Lung (tissue), 11 donors: ENCODE measurements at regions not wholly inside any gene's neighbourhood (a gene's known extent, or its start where the extent isn't known, plus 50 kb on each side); places are given as distances from the start of the nearest gene placed in this dataset.

Experiments used
- ATAC-seq: fragments of 200-7000 bp; cut with Tn5 transposase; one replicate; pipeline ENCODE4 v1.9.1; 2020; ENCODE audit warnings: moderate number of reproducible peaks; ENCODE audit not compliant: insufficient read depth, low FRiP score
- DNase-seq, 3 donors: peaks; one replicate each; pipeline ENCODE4 v3.0.0-alpha.2; 2013 to 2017
- H3K27ac ChIP-seq, 2 donors: one replicate each; pipeline ENCODE4 v1.5.1; 2013; ENCODE audit warnings: mild to moderate bottlenecking in 2 of 2, moderate library complexity in 2 of 2, control low read depth in 1 of 2, inconsistent platforms in 1 of 2, low read depth in 1 of 2, low read length in 1 of 2
- H3K27me3 ChIP-seq, 3 donors: one replicate each; pipeline ENCODE4 v1.5.1; 2013; ENCODE audit warnings: low read length in 2 of 3; ENCODE audit not compliant: control insufficient read depth in 3 of 3, insufficient read depth in 3 of 3
- H3K36me3 ChIP-seq, 4 donors: one replicate each; pipeline ENCODE4 v1.5.1; 2013; ENCODE audit warnings: low read length in 4 of 4, mild to moderate bottlenecking in 1 of 4, moderate library complexity in 1 of 4; ENCODE audit not compliant: control insufficient read depth in 4 of 4, insufficient read depth in 4 of 4
- H3K4me1 ChIP-seq, 5 donors: one replicate each; pipeline ENCODE4 v1.5.1; 2013; ENCODE audit warnings: low read length in 5 of 5, mild to moderate bottlenecking in 2 of 5, moderate library complexity in 1 of 5; ENCODE audit not compliant: control insufficient read depth in 5 of 5, insufficient read depth in 5 of 5
- H3K4me3 ChIP-seq: one replicate; pipeline ENCODE4 v1.5.1; 2013; ENCODE audit warnings: mild to moderate bottlenecking, control low read depth, moderate library complexity
- H3K9ac ChIP-seq, 2 donors: one replicate each; pipeline ENCODE4 v1.5.1; 2013; ENCODE audit warnings: low read length in 2 of 2, control low read depth in 1 of 2; ENCODE audit not compliant: insufficient read depth in 1 of 2
- H3K9me3 ChIP-seq, 4 donors: one replicate each; pipeline ENCODE4 v1.5.1; 2013; ENCODE audit warnings: low read length in 3 of 4, mild to moderate bottlenecking in 1 of 4, moderate library complexity in 1 of 4; ENCODE audit not compliant: control insufficient read depth in 4 of 4, insufficient read depth in 3 of 4
- CTCF ChIP-seq: IDR thresholded peaks from 2 replicates; pipeline ENCODE4 v1.5.1; 2012; ENCODE audit warnings: mild to moderate bottlenecking; ENCODE audit errors: control extremely low read depth, extremely low read depth
- whole genome bisulfite sequencing, 2 donors: extraction: QIAGEN DNeasy Blood & Tissue Kit; methylation state at CpG; one replicate each; pipeline ENCODE4 v1.1.7; 2013; 5-methylcytosine and 5-hydroxymethylcytosine counted together
- donor health status: control.
- donor health status: control.
- donor health status: Bipolar disorder and iron deficiency.
- donor health status: healthy.
- donor health status: DM: yes; HTN: yes; CAD: no.

- no peak for TF ChIP-seq CTCF
- no peak overlapping the region for H3K4me3 ChIP-seq
- DNase-seq: no peak
- 89 to 96% methylated on average over 1 of the region's 1 CpG for WGBS, 2 donors
- H3K9me3 ChIP-seq: no peaks in the 10 kb centered on the region
- H3K9ac ChIP-seq: no peak overlapping the region
- no peaks in the 10 kb centered on the region for H3K4me1 ChIP-seq
- no peaks in the 10 kb centered on the region for H3K27me3 ChIP-seq
- no peak for ATAC-seq
- no peak overlapping the region for H3K27ac ChIP-seq
- H3K36me3 ChIP-seq: no peaks in the 10 kb centered on the region
Observed at GRCh38 chr6:141724731-141725130, 408.0 kb upstream of the GJE1 start.

- H3K27ac ChIP-seq: no peak overlapping the region
- no peaks in the 10 kb centered on the region for H3K36me3 ChIP-seq
- H3K4me1 ChIP-seq: no peaks in the 10 kb centered on the region
- TF ChIP-seq CTCF: no peak
- H3K9me3 ChIP-seq: no peaks in the 10 kb centered on the region
- 77 to 79% methylated on average over 5 of the region's 5 CpGs for WGBS, 2 donors
- H3K27me3 ChIP-seq: no peaks in the 10 kb centered on the region
- ATAC-seq (no peak), DNase-seq (no peak)
- H3K9ac ChIP-seq: no peak overlapping the region
- no peak overlapping the region for H3K4me3 ChIP-seq
Observed at GRCh38 chr6:141719476-141719875, 413.2 kb upstream of the GJE1 start.

- H3K9me3 ChIP-seq: peaks cover 0 to 2% (median 0%) of the 10 kb centered on the region in 4 donors
Observed at GRCh38 chr6:141705431-141705830, 427.3 kb upstream of the GJE1 start.

More at GRCh38 chr6:141705431-141705830, 427.3 kb upstream of the GJE1 start:
- H3K4me1 ChIP-seq: peaks cover 0 to 5% (median 3%) of the 10 kb centered on the region in 5 donors
- DNase-seq (no peak), ATAC-seq (no peak)
- peaks cover 0 to 2% (median 0%) of the 10 kb centered on the region in 3 donors for H3K27me3 ChIP-seq
- H3K36me3 ChIP-seq: no peaks in the 10 kb centered on the region
- 71 to 80% methylated on average over 3 of the region's 3 CpGs for WGBS, 2 donors
- no peak overlapping the region for H3K9ac ChIP-seq
- H3K27ac ChIP-seq: no peak overlapping the region
- H3K4me3 ChIP-seq: no peak overlapping the region
- no peak for TF ChIP-seq CTCF
